AG20443 (cell line): ENCODE measurements at regions not wholly inside any gene's neighbourhood (a gene's known extent, or its start where the extent isn't known, plus 50 kb on each side); places are given as distances from the start of the nearest gene placed in this dataset.
A peak's percentile ranks its signal among the peaks of the same experiment; 100 is the strongest.

Experiments used
- DNase-seq: peaks from one replicate; pipeline ENCODE4 v3.0.0; 2012; ENCODE audit warnings: low spot score, mixed read lengths

GRCh38 chr3:107970993-107971580 lies 119.7 kb downstream of the CD47 start:
- DNase-seq = no peak

GRCh38 chr3:107969994-107970819 lies 120.6 kb downstream of the CD47 start:
- DNase-seq = no peak

GRCh38 chr3:107969525-107969924 lies 121.3 kb downstream of the CD47 start:
- DNase-seq = no peak

GRCh38 chr3:107966276-107966675 lies 124.6 kb downstream of the CD47 start:
- DNase-seq = no peak

GRCh38 chr3:107965136-107965655 lies 125.6 kb downstream of the CD47 start:
- no peak for DNase-seq

- DNase-seq = no peak
Observed at GRCh38 chr3:107963581-107963980, 127.2 kb downstream of the CD47 start.

GRCh38 chr3:107962946-107963345 lies 127.9 kb downstream of the CD47 start:
- DNase-seq = peak; percentile 20

- DNase-seq = no peak
Observed at GRCh38 chr3:107962037-107962436, 128.8 kb downstream of the CD47 start.

GRCh38 chr3:107959550-107960154 lies 131.2 kb downstream of the CD47 start:
- no peak for DNase-seq

GRCh38 chr3:107958146-107958545 lies 132.7 kb downstream of the CD47 start:
- peak; percentile 24 for DNase-seq

GRCh38 chr3:107956991-107957900 lies 133.6 kb downstream of the CD47 start:
- peak; percentile 91 for DNase-seq

GRCh38 chr3:107954845-107955244 lies 136.0 kb downstream of the CD47 start:
- no peak for DNase-seq

- DNase-seq = no peak
Observed at GRCh38 chr3:107953722-107954121, 137.1 kb downstream of the CD47 start.

- DNase-seq = no peak
Observed at GRCh38 chr3:107951126-107951525, 139.7 kb downstream of the CD47 start.

- DNase-seq = no peak
Observed at GRCh38 chr3:107950417-107950816, 140.4 kb downstream of the CD47 start.

- DNase-seq = no peak
Observed at GRCh38 chr3:107949394-107949970, 141.3 kb downstream of the CD47 start.

- DNase-seq = no peak
Observed at GRCh38 chr3:107947203-107947602, 143.6 kb downstream of the CD47 start.

- DNase-seq = no peak
Observed at GRCh38 chr3:107946700-107947099, 144.1 kb downstream of the CD47 start.

- no peak for DNase-seq
Observed at GRCh38 chr3:107945417-107946094, 145.3 kb downstream of the CD47 start.

GRCh38 chr3:107943786-107944523 lies 146.9 kb downstream of the CD47 start:
- peak; percentile 56 for DNase-seq
